Body of pancreas (tissue), 4 donors: ENCODE measurements at regions not wholly inside any gene's neighbourhood (a gene's known extent, or its start where the extent isn't known, plus 50 kb on each side); places are given as distances from the start of the nearest gene placed in this dataset.

Experiments used
- CTCF ChIP-seq, 7 experiments: fragments of 450-650 bp in 4 of 7; fragments of 200-600 bp in 3 of 7; sonication (generic) in 3 of 7; IDR thresholded peaks; one replicate each; pipeline ENCODE4 v1.5.1; 2016 to 2019; ENCODE audit warnings: antibody characterized with exemption in 7 of 7
- POLR2A ChIP-seq, 3 donors: fragments of 450-650 bp; IDR thresholded peaks; one replicate each; pipeline ENCODE4 v1.6.1; 2016; ENCODE audit warnings: antibody characterized with exemption in 3 of 3, mild to moderate bottlenecking in 2 of 3

- TF ChIP-seq CTCF (IDR thresholded peaks at IDR 0.05) (no peak), POLR2A (IDR thresholded peaks at IDR 0.05) (no peak)
Measured at GRCh38 chr15:75100679-75101078, 77.3 kb downstream of the PPCDC start.
